ENCODE measurements at regions not wholly inside any gene's neighbourhood (a gene's known extent, or its start where the extent isn't known, plus 50 kb on each side); places are given as distances from the start of the nearest gene placed in this dataset.
"Not testable (repeated sequence)": the region's sequence is repeated elsewhere in the genome, so short reads cannot be mapped to it uniquely, and the experiment has no call there.

- not testable (repeated sequence) for H3K36me3 Mint-ChIP-seq (ENCODE audit: low read depth); H3K9me2 ChIP-seq (ENCODE audit: insufficient read depth); DNase-seq (ENCODE audit: low spot score); H3K27ac ChIP-seq (ENCODE audit: low read depth); H3K27me3 ChIP-seq (ENCODE audit: insufficient read depth); H3K36me3 ChIP-seq (ENCODE audit: insufficient read depth); H3K4me3 ChIP-seq; H3K27ac Mint-ChIP-seq; H3K4me3 Mint-ChIP-seq; H3K4me2 ChIP-seq; ATAC-seq; H2AFZ ChIP-seq; H3K9me3 Mint-ChIP-seq; H3K27me3 Mint-ChIP-seq (ENCODE audit: insufficient read depth, low read depth, poor library complexity); H3F3A ChIP-seq (replicated peaks; ENCODE audit: low read depth); H4K20me1 ChIP-seq (replicated peaks; ENCODE audit: insufficient read depth); H3K79me2 ChIP-seq (replicated peaks; ENCODE audit: insufficient read depth)
- H3K4me1 ChIP-seq (ENCODE audit: insufficient read depth), result peaks cover 15% of the 10 kb centered on the region
- peaks cover 30% of the 10 kb centered on the region for H3K4me1 Mint-ChIP-seq
Observed at GRCh38 chr11:49439901-49440300, 231.5 kb upstream of the FOLH1 start.

GRCh38 chr11:49434308-49434707 is 225.9 kb upstream of the FOLH1 start:
- H3K4me3 Mint-ChIP-seq; H3K27me3 Mint-ChIP-seq (ENCODE audit: insufficient read depth, low read depth, poor library complexity); H3K27me3 ChIP-seq (ENCODE audit: insufficient read depth); H3K27ac Mint-ChIP-seq; H2AFZ ChIP-seq; H3K9me2 ChIP-seq (ENCODE audit: insufficient read depth); H3K27ac ChIP-seq (ENCODE audit: low read depth); H3K9me3 Mint-ChIP-seq; H3K4me3 ChIP-seq; H3K79me2 ChIP-seq (replicated peaks; ENCODE audit: insufficient read depth); H3K4me2 ChIP-seq; H3F3A ChIP-seq (replicated peaks; ENCODE audit: low read depth); H4K20me1 ChIP-seq (replicated peaks; ENCODE audit: insufficient read depth); H3K36me3 ChIP-seq (ENCODE audit: insufficient read depth); H3K36me3 Mint-ChIP-seq (ENCODE audit: low read depth): not testable (repeated sequence)
- peaks cover 15% of the 10 kb centered on the region for H3K4me1 ChIP-seq (ENCODE audit: insufficient read depth)
- ATAC-seq (peak; percentile 82), DNase-seq (ENCODE audit: low spot score) (peak; percentile 23)
- TF ChIP-seq CTCF (conservative IDR thresholded peaks at IDR 0.05; ENCODE audit: low read depth in 2 of 2), result 0 out of 4 replicates have a peak, but pooled peaks of 1 of the 2 experiments have one; percentile 4
- peaks cover 30% of the 10 kb centered on the region for H3K4me1 Mint-ChIP-seq

- Histone ChIP-seq H3K4me3 (no peak overlapping the region), H3K4me1 (ENCODE audit: insufficient read depth) (peaks cover 4% of the 10 kb centered on the region), H3K4me2 (no peak overlapping the region), H3K9me2 (ENCODE audit: insufficient read depth) (no peaks in the 10 kb centered on the region), H3F3A (replicated peaks; ENCODE audit: low read depth) (no peaks in the 10 kb centered on the region), H3K79me2 (replicated peaks; ENCODE audit: insufficient read depth) (no peaks in the 10 kb centered on the region), H3K27me3 (ENCODE audit: insufficient read depth) (no peaks in the 10 kb centered on the region), H3K36me3 (ENCODE audit: insufficient read depth) (no peaks in the 10 kb centered on the region), H3K27ac (ENCODE audit: low read depth) (no peak overlapping the region), H2AFZ (no peak overlapping the region), H4K20me1 (replicated peaks; ENCODE audit: insufficient read depth) (no peaks in the 10 kb centered on the region)
- Mint-ChIP-seq H3K27ac (no peak overlapping the region), H3K4me3 (no peak overlapping the region), H3K27me3 (ENCODE audit: insufficient read depth, low read depth, poor library complexity) (no peaks in the 10 kb centered on the region), H3K9me3 (peaks cover 10% of the 10 kb centered on the region), H3K36me3 (ENCODE audit: low read depth) (peaks cover 3% of the 10 kb centered on the region; the same call in 2 of the 3 replicates), H3K4me1 (peaks cover 12% of the 10 kb centered on the region; the same call in 2 of the 3 replicates)
- DNase-seq (ENCODE audit: low spot score) (no peak), ATAC-seq (no peak)
- TF ChIP-seq CTCF (conservative IDR thresholded peaks at IDR 0.05; ENCODE audit: low read depth in 2 of 2) (no peak), ZNF331 (CRISPR knock-in tag; IDR thresholded peaks at IDR 0.05; ENCODE audit: low read depth) (no peak), ZNF114 (CRISPR knock-in tag; IDR thresholded peaks at IDR 0.05) (no peak), JUNB (IDR thresholded peaks at IDR 0.05; ENCODE audit: unreplicated experiment) (no peak), POLR2AphosphoS5 (IDR thresholded peaks at IDR 0.05; ENCODE audit: low read depth) (no peak), STAT1 (IDR thresholded peaks at IDR 0.05; ENCODE audit: unreplicated experiment) (no peak), CREB1 (CRISPR knock-in tag; IDR thresholded peaks at IDR 0.05; ENCODE audit: low read depth) (no peak)
Observed at GRCh38 chr11:49432242-49432848, 223.9 kb upstream of the FOLH1 start.
